HCT116 (cell line): ENCODE measurements at regions not wholly inside any gene's neighbourhood (a gene's known extent, or its start where the extent isn't known, plus 50 kb on each side); places are given as distances from the start of the nearest gene placed in this dataset.

Source experiments
- ATAC-seq: fragments of 200-7000 bp; cut with Tn5 transposase; 2 replicates; pipeline ENCODE4 v1.9.1; 2020; ENCODE audit warnings: mild to moderate bottlenecking, moderate library complexity
- BruUV-seq: library from RNA; stranded (reverse); fragments of 400-500 nt; replicated peaks from 2 replicates; lab custom pipeline; 2021; lab: Mats Ljungman, UMichigan
- CTCF ChIA-PET: fragments of 300-600 bp; sonication (Branson Sonifier 250); formaldehyde crosslinking; loops from one replicate; lab custom pipeline; 2021; ENCODE audit warnings: antibody characterized with exemption; lab: Charles Lee
- POLR2A ChIA-PET: fragments of 300-600, 350-600 bp; sonication (Branson Sonifier 250); formaldehyde crosslinking; loops from one replicate; lab custom pipeline; 2021; ENCODE audit warnings: antibody characterized with exemption; lab: Charles Lee
- RAD21 ChIA-PET, 2 experiments: fragments of 300-600 bp; sonication (Branson Sonifier 250); formaldehyde crosslinking; loops; one replicate each; lab custom pipeline; 2023; ENCODE audit warnings: low total read pairs in 2 of 2; ENCODE audit not compliant: uncharacterized antibody in 2 of 2, unreplicated experiment in 2 of 2, low non-redundant PET in 1 of 2; lab: Charles Lee
- DNase-seq: peaks from one replicate; pipeline ENCODE4 v3.0.0-alpha.2; 2010; ENCODE audit warnings: low read depth, low spot score
- H2AFZ ChIP-seq: fragments of 200-600 bp; shearing (Covaris generic), sonication (generic); 2 replicates; pipeline ENCODE4 v1.6.1; 2017; ENCODE audit warnings: low read depth, mixed run types, mixed read lengths, antibody characterized with exemption, low read length; ENCODE audit not compliant: poor library complexity, severe bottlenecking
- H3K27ac ChIP-seq: 2 replicates; pipeline ENCODE4 v1.5.1; 2012; ENCODE audit warnings: low read depth, low read length
- H3K27me3 ChIP-seq: fragments of 200-600 bp; sonication (generic); 2 replicates; pipeline ENCODE4 v1.6.1; 2016; ENCODE audit warnings: mixed run types, low read length, mixed read lengths; ENCODE audit not compliant: insufficient read depth
- H3K36me3 ChIP-seq, 2 experiments: fragments of 200-500 bp in 1 of 2; fragments of 200-600 bp in 1 of 2; sonication (Bioruptor generic) in 1 of 2; sonication (generic) in 1 of 2; 2 replicates each; pipeline versions ENCODE4 v1.5.1 to v1.6.1; 2014 to 2016; ENCODE audit warnings: low read length in 2 of 2, inconsistent platforms in 1 of 2, mixed read lengths in 1 of 2, mixed run types in 1 of 2; ENCODE audit not compliant: insufficient read depth in 2 of 2, control insufficient read depth in 1 of 2
- H3K4me1 ChIP-seq, 2 experiments: fragments of 200-600 bp in 1 of 2; sonication (generic) in 1 of 2; 2 replicates each; pipeline versions ENCODE4 v1.5.1 to v1.6.1; 2012 to 2017; ENCODE audit warnings: low read length in 2 of 2, inconsistent platforms in 1 of 2, mild to moderate bottlenecking in 1 of 2, mixed read lengths in 1 of 2, mixed run types in 1 of 2, moderate library complexity in 1 of 2; ENCODE audit not compliant: insufficient read depth in 2 of 2, control insufficient read depth in 1 of 2
- H3K4me2 ChIP-seq: fragments of 200-600 bp; sonication (generic); 2 replicates; pipeline ENCODE4 v1.6.1; 2017; ENCODE audit warnings: mixed run types, low read length, mixed read lengths
- H3K4me3 ChIP-seq, 2 experiments: fragments of 200-600 bp in 1 of 2; sonication (generic) in 1 of 2; replicated peaks in 1 of 2; 2 replicates each; pipeline ENCODE4 v1.5.1; 2011 to 2016; ENCODE audit warnings: low read length in 2 of 2, control low read depth in 1 of 2, low read depth in 1 of 2, mild to moderate bottlenecking in 1 of 2, mixed read lengths in 1 of 2, mixed run types in 1 of 2
- H3K79me2 ChIP-seq: fragments of 200-600 bp; sonication (generic); 2 replicates; pipeline ENCODE4 v1.6.1; 2017; ENCODE audit warnings: mild to moderate bottlenecking, mixed run types, low read length, moderate library complexity, mixed read lengths; ENCODE audit not compliant: insufficient read depth
- H3K9ac ChIP-seq: fragments of 200-600 bp; sonication (generic); 2 replicates; pipeline ENCODE4 v1.6.1; 2016; ENCODE audit warnings: low read length, mixed read lengths
- H3K9me2 ChIP-seq: fragments of 200-600 bp; sonication (generic), shearing (Covaris generic); 2 replicates; pipeline ENCODE4 v1.6.1; 2017; ENCODE audit warnings: mixed run types, mild to moderate bottlenecking, moderate library complexity; ENCODE audit not compliant: insufficient read depth
- H3K9me3 ChIP-seq, 2 experiments: fragments of 200-500 bp in 1 of 2; fragments of 200-600 bp in 1 of 2; sonication (Bioruptor generic) in 1 of 2; sonication (generic) in 1 of 2; 2 replicates each; pipeline ENCODE4 v1.6.1; 2014 to 2017; ENCODE audit warnings: low read length in 2 of 2, mixed read lengths in 2 of 2, inconsistent platforms in 1 of 2, low read depth in 1 of 2, mild to moderate bottlenecking in 1 of 2, mixed run types in 1 of 2, moderate library complexity in 1 of 2; ENCODE audit not compliant: control insufficient read depth in 1 of 2, insufficient read depth in 1 of 2
- H4K20me1 ChIP-seq: fragments of 200-600 bp; sonication (generic), shearing (Covaris generic); 2 replicates; pipeline ENCODE4 v1.6.1; 2017; ENCODE audit warnings: mixed run types, mild to moderate bottlenecking, moderate library complexity; ENCODE audit not compliant: insufficient read depth
- ATF3 ChIP-seq: IDR thresholded peaks from 2 replicates; pipeline ENCODE4 v1.6.1; 2012
- CEBPB ChIP-seq: IDR thresholded peaks from 2 replicates; pipeline ENCODE4 v1.6.1; 2012; ENCODE audit warnings: low read depth
- EGR1 ChIP-seq: IDR thresholded peaks from 2 replicates; pipeline ENCODE4 v1.6.1; 2012; ENCODE audit warnings: low read depth
- EZH2phosphoT487 ChIP-seq: fragments of 200-600 bp; IDR thresholded peaks from 2 replicates; pipeline ENCODE4 v1.6.1; 2018; ENCODE audit warnings: antibody characterized with exemption, borderline replicate concordance
- JUND ChIP-seq: IDR thresholded peaks from 2 replicates; pipeline ENCODE4 v1.6.1; 2012
- RAD21 ChIP-seq: IDR thresholded peaks from 2 replicates; pipeline ENCODE4 v1.6.1; 2012; ENCODE audit warnings: low read depth, mild to moderate bottlenecking
- SP1 ChIP-seq: IDR thresholded peaks from 2 replicates; pipeline ENCODE4 v1.6.1; 2012; ENCODE audit warnings: low read depth
- SRF ChIP-seq: IDR thresholded peaks from 2 replicates; pipeline ENCODE4 v1.6.1; 2012; ENCODE audit warnings: low read depth
- intact Hi-C: fragments of 100-400 bp; cut with micrococcal nuclease; formaldehyde crosslinking; loops from 2 replicates; pipeline ENCODE4 v1.10.0; 2022

GRCh38 chr11:92787638-92788037 lies 181.8 kb upstream of the MTNR1B start:
- H4K20me1 ChIP-seq: no peaks in the 10 kb centered on the region
- ChIA-PET RAD21 (no interaction called here), POLR2A (no interaction called here)
- intact Hi-C loops: no loop called here
- DNase-seq: no peak
- H3K79me2 ChIP-seq: no peaks in the 10 kb centered on the region
- H2AFZ ChIP-seq: no peak overlapping the region
- H3K36me3 ChIP-seq: no peaks in the 10 kb centered on the region
- no peak for ATAC-seq
- no peak overlapping the region for H3K27ac ChIP-seq
- no peak overlapping the region for H3K4me2 ChIP-seq
- H3K27me3 ChIP-seq: peaks cover 7% of the 10 kb centered on the region; the same call in 1 of the 2 replicates
- H3K4me1 ChIP-seq: no peaks in the 10 kb centered on the region
- H3K9me3 ChIP-seq: no peaks in the 10 kb centered on the region
- BruUV-seq: no TSS peak
- no peaks in the 10 kb centered on the region for H3K9me2 ChIP-seq
- no peak for TF ChIP-seq CEBPB
- no peak for TF ChIP-seq EGR1
- TF ChIP-seq, all 23 proteins: peak for 0
- no peak overlapping the region for H3K4me3 ChIP-seq
- CTCF ChIA-PET: no interaction called here
- H3K9ac ChIP-seq: no peak overlapping the region

GRCh38 chr11:92789761-92790160 lies 179.7 kb upstream of the MTNR1B start:
- Histone ChIP-seq H3K4me3 (no peak overlapping the region), H3K4me1 (no peaks in the 10 kb centered on the region), H3K36me3 (no peaks in the 10 kb centered on the region), H3K27ac (no peak overlapping the region), H3K9ac (no peak overlapping the region), H3K9me2 (no peaks in the 10 kb centered on the region), H2AFZ (no peak overlapping the region), H3K27me3 (peaks cover 10% of the 10 kb centered on the region; the same call in 1 of the 2 replicates), H3K4me2 (no peak overlapping the region), H3K9me3 (no peaks in the 10 kb centered on the region), H4K20me1 (no peaks in the 10 kb centered on the region), H3K79me2 (no peaks in the 10 kb centered on the region)
- intact Hi-C loops: no loop called here
- TF ChIP-seq JUND: no peak
- no peak for TF ChIP-seq ATF3
- no peak for TF ChIP-seq EZH2phosphoT487
- TF ChIP-seq SRF: no peak
- no peak for TF ChIP-seq SP1
- TF ChIP-seq RAD21: no peak
- ChIA-PET CTCF (no interaction called here), POLR2A (no interaction called here), RAD21 (no interaction called here)
- no peak for DNase-seq
- BruUV-seq: no TSS peak
- no peak for ATAC-seq
